ENCODE measurements at regions not wholly inside any gene's neighbourhood (a gene's known extent, or its start where the extent isn't known, plus 50 kb on each side); places are given as distances from the start of the nearest gene placed in this dataset.

DNA sequence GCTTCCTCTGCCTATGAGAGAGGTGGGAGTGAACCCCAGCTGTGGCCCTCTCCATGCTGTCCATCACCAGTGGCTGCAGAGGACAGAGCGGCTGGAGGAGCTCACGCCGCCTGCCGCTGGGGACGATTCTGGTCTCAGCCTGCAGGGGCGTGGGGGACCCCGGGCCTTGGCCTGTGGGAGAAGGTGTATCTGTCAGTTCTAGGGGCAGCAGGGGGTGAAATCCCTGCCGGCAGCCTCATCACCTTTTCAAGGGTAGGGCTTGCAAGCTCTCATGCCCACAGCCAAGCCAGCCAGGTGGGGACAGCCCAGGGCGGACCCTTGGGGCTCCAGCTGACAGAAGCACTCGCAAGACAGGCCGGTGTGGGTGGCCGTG lies 80.2 kb downstream of the TSPAN17 start:
- TF ChIP-seq, protein P1, sequence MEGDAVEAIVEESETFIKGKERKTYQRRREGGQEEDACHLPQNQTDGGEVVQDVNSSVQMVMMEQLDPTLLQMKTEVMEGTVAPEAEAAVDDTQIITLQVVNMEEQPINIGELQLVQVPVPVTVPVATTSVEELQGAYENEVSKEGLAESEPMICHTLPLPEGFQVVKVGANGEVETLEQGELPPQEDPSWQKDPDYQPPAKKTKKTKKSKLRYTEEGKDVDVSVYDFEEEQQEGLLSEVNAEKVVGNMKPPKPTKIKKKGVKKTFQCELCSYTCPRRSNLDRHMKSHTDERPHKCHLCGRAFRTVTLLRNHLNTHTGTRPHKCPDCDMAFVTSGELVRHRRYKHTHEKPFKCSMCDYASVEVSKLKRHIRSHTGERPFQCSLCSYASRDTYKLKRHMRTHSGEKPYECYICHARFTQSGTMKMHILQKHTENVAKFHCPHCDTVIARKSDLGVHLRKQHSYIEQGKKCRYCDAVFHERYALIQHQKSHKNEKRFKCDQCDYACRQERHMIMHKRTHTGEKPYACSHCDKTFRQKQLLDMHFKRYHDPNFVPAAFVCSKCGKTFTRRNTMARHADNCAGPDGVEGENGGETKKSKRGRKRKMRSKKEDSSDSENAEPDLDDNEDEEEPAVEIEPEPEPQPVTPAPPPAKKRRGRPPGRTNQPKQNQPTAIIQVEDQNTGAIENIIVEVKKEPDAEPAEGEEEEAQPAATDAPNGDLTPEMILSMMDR (IDR thresholded peaks at IDR 0.05; ENCODE audit: poor library complexity, severe bottlenecking) = no peak
- no peak for TF ChIP-seq SMC3 (conservative IDR thresholded peaks at IDR 0.05; ENCODE audit: poor library complexity)

Data from neural cell (in vitro differentiated cells).